Vagina (tissue), 2 donors: ENCODE measurements at regions not wholly inside any gene's neighbourhood (a gene's known extent, or its start where the extent isn't known, plus 50 kb on each side); places are given as distances from the start of the nearest gene placed in this dataset.

Experiments used
- CTCF ChIP-seq, 3 experiments: fragments of 450-650 bp in 2 of 3; fragments of 200-600 bp in 1 of 3; sonication (generic) in 1 of 3; IDR thresholded peaks; one replicate each; pipeline ENCODE4 v1.5.1; 2017 to 2019; ENCODE audit warnings: antibody characterized with exemption in 3 of 3, mild to moderate bottlenecking in 2 of 3, moderate library complexity in 2 of 3
- POLR2AphosphoS5 ChIP-seq, 2 donors: sonication (generic); formaldehyde crosslinking; IDR thresholded peaks; one replicate each; pipeline ENCODE4 v1.9.0; 2017; ENCODE audit warnings: antibody characterized with exemption in 2 of 2, mild to moderate bottlenecking in 2 of 2, low read depth in 1 of 2; ENCODE audit not compliant: insufficient read depth in 1 of 2

DNA sequence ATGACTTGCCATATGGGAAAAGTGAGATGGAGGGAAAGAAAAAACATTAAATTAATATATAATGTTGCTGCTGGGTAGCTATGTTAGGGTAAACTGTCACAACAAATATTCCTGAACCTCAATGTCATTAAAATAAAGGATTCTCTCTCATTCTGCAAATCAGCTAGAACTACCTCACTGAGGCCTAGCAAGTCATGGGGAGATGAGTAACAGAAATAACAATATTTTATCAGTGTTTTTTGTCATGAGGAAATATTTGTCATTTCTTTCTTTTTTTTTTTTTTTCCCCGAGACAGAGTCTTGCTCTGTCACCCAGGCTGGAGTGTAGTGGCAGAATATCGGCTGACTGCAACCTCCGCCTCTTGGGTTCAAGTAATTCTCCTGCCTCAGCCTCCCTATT is 1282.3 kb upstream of the NRXN1 start:
- TF ChIP-seq CTCF (IDR thresholded peaks at IDR 0.05) (no peak), POLR2AphosphoS5 (IDR thresholded peaks at IDR 0.05; ENCODE audit: insufficient read depth in 1 of 2, low read depth in 1 of 2) (no peak)
